HG03378 (cell line): ENCODE measurements at regions not wholly inside any gene's neighbourhood (a gene's known extent, or its start where the extent isn't known, plus 50 kb on each side); places are given as distances from the start of the nearest gene placed in this dataset.

Experiments used
- ATAC-seq: cut with Tn5 transposase; IDR thresholded peaks from one replicate; pipeline ENCODE4 v1.9.1; 2021; ENCODE audit warnings: mild to moderate bottlenecking, moderate library complexity; ENCODE audit not compliant: unreplicated experiment

DNA sequence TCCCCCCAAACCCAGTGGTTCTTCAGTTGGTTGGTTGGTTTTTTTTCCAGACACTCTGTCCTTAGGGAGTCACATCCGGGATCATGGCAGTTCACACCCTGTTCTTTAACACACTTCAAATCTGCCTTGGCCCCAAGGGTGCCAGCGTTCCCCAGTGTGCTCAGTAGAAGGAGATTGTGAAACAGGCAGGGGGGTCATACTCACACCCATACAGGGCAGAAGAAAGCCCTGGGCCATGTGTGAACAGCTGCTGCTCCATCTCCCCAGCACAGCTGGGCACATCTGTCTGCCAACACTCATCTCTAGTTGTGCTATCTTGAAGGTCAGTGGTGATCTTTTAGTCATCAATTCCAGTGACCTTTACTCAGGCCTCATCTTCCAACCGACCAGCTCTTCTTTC is 64.4 kb upstream of the FUT8 start:
- no peak for ATAC-seq

DNA sequence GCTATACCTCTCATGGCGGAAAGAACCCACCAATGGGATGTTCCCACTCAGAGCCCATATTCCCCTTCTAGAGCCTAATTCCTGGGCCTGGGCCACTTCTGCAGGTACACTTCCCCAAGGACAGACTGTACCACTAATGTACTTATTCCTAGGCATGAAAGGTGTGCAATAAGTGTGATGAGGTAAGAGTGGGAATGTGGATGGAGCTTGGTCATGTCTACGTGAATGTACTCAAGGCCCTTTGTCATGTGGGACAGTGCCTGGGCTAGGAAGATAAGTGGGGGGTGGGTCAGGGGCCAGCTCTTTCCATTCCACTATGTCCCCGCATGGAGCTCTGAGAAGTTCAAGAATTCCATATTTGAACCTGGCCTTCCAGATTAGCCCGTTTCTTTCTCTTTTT is 63.4 kb upstream of the FUT8 start:
- no peak for ATAC-seq

DNA sequence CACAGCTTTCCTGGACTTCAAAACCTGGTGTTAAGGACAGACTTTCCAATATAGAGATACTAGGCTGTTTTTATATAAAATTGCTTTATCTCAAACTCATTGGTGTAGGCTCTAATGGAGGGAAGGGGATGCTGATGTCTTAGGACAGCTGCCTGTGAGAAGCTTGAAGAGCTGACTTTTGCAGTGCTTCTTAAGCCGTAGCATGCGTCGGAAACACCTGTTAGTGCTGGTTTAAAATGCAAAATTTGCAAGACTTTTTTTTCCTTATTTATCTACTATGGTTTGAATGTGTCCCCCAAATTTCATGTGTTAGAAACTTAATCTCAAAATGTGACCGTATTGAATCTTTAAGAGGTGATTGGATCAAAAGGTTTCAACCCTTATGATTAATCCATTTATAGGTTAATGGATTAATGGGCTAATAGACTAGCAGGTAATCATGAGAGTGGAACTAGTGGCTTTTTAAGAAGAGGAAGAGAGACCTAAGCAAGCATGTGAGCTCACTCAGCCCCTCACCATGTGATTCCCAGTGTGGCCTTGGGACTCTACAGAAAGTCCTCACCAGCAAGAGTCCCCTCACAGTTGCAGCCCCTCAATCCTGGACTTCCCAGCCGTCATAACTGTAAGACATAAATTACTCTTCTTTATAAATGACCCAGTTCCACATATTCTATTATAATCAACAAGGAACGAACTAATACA is 60.9 kb upstream of the FUT8 start:
- peak; percentile 50 for ATAC-seq

DNA sequence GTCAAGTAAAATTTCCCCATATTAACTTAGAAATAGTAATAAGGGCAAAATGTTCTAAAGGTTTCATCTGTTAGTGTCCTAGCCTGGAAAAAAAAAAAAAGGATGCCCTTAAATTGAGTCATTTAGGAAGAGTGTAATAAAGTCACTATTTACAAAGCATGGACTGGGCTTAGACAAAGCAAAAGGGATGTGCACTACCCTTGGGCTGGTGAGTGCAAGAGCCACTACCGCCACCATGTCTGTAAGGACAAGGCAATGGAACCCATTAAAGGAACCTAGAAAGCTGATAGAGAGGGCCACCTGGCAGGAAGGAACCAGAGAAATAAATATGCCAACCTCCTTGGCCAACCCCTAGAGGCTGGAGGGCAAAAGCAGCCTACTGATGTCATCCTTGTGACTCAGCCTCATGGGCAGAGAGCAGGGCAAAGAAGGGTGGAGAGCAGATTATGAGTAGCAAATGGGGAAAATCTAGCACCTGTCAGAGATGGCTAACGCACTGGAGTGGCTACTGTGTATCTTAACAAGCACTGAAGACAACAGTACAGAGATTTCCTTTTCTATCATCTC is 59.5 kb upstream of the FUT8 start:
- ATAC-seq, result peak; percentile 33

DNA sequence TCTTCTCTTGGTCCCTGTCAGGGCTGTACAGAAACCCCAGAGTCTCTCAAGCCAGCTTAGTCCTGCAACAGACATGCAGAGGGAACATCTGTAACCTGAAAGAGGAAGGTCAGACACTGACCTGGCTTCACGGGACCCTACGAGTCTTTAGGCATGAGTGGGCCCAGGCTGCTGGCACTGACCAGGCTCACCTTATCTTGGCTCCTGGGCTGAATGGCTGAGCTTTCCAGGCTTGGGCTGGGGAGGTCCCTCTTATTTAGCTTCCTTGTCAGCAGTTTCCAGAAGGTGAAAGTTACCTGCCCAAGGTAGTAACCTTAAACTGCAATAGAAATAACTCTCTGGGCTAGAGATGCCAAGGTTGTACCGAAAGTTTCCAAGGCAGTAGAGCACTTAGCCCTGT is 58.4 kb upstream of the FUT8 start:
- ATAC-seq, result no peak

DNA sequence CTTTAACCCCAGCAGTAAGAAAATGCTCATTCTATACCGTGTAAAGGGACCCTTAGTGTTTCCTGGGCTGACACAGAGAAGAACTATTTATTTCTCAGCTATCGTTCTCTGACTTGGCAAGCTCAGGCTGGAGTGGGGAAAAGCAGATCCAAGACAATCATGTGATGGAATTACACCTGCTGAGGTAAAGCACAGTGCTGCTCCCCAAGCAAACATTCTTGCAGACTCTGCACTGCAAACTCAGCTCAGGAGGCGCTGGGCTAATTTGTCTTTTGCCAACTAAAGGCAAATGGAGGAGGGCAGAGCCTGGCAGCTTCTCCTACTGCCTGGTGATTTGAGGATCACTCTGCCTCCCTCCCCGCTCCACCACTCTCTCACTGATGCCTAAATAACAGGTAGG is 57.8 kb upstream of the FUT8 start:
- no peak for ATAC-seq

DNA sequence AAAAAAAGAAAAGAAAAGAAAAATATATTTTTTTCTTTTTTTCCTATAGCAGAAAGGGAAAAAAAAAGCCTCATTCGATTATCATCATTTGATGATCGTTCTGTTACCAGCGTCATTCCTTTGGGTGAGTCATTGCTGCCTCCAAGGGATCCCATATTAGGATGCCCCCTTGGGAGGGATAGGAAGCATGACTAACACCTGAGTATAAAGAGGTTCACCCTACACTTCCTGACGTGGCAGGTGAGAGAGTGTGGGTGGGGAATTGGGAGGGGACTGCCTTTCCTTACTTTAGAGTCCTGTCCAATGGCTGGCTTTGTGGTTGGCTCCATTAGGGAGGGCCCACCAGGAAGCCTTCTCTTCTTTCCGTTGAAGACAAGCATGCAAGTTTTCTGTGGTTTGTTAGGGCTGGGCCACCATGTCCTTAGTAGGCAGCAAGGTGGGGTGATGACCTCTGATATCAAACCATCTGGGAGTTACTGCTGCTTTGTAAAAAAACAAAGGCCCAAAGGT is 56.1 kb upstream of the FUT8 start:
- ATAC-seq, result no peak

DNA sequence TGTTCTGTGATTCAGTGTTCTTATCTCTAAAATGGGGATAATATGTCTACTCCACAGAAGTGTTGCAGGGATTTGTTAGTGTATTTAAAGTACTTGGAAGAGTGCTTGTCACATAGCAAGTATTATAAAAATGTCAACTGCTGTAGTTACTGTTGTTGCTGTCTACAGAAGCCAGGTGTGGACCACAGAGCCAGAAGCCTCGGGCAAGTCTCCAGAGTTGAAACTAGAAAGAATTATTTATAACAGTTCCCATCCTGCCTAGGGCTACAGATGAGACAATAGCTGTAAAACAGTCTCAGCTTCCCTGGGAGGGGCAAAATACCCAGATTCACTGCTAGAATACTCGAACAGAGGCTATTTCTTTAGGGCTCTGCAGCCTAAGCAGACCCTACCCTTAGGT is 55.4 kb upstream of the FUT8 start:
- ATAC-seq, result no peak

DNA sequence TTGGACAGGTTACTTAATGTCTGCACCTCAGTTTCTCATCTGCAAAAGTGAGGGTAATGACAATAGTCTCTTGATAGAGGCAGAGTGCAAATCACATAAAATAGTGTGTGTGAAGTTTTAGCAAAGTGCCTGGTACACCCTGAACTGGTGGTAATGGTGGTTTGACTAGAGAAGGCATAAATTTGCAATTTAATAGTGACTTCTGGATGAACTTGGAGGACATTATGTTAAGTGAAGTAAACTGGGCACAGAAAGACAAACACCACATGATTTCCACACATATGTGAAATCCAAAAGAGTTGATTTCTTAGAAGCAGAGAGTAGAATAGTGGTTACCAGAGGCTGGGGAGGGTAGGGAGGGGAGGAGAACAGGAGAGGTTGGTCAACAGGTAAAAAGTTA is 54.8 kb upstream of the FUT8 start:
- ATAC-seq, result no peak

DNA sequence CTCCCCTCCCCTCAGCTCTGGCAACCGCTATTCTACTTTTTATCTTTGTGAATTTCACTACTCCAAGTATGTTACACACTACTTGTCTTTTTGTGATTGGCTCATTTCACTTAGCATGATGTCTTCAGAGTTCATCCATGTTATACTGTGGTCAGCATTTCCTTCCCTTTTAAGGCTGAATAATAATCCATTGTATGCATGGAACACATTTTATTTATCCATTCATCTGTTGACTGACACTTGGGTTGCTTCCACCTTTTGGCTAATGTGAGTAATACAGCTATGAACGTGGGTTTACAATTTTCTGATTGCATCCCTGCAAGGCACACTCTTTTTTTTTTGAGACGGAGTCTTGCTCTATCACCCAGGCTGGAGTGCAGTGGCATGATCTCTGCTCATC is 53.0 kb upstream of the FUT8 start:
- no peak for ATAC-seq

DNA sequence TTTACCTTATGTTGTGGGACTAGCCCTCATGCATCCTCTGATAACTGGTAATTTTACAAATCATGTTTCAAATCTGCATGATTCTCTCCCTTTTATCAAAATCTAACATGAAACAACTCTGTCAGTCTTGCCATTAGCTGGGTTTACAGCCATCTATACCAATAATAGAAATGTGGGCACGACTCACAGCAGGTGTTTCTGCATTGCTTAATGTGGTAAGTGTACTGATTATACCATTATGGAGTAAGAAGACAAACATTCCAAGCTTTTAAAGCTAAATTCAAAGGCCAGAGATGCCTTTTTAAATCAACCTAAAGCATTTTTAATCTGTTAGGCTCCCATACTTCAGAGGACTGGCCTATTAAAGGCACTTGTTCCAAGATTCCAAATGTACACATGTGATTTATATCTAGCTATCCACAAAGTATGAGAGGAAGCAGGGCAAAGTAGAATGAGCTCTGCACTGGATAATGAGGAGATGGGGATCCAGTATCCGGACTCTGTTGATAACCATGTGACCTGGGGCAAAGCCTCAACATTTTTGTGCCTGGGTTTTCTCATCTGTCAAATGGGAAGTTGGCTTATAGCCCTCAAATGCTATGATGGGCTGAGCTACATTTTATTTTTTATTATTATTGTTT is 52.3 kb upstream of the FUT8 start:
- ATAC-seq, result no peak

DNA sequence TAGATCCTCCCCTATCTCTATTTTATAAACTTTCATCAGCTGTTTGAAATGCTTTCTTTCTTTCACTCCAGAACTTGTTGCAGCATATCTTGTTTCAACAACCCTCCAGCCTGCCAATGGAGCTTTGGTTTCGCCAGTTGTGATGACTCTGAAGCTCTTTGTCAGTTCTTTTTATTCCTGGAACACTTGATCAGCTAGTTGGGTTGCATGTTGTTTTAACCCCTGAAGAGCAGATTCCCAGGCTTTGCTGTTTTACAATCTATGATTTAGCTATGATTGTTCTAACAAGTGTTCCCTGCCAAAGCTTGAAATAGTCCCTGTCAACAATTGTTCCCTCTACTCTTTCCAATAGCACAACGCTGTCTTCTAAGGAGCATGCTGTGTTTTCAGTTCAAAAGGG is 50.6 kb upstream of the FUT8 start:
- no peak for ATAC-seq
